GM12878 (cell line): ENCODE measurements at regions not wholly inside any gene's neighbourhood (a gene's known extent, or its start where the extent isn't known, plus 50 kb on each side); places are given as distances from the start of the nearest gene placed in this dataset.
A peak's percentile ranks its signal among the peaks of the same experiment; 100 is the strongest.

Source experiments
- CBFB ChIP-seq: IDR thresholded peaks from 2 replicates; pipeline ENCODE4 v1.6.1; 2016; ENCODE audit warnings: antibody characterized with exemption, low read depth
- E2F4 ChIP-seq: IDR thresholded peaks from 2 replicates; pipeline ENCODE4 v1.6.1; 2012; ENCODE audit warnings: low read depth, low read length, improper control_type of control experiment
- HCFC1 ChIP-seq: fragments of 150-350 bp; IDR thresholded peaks from 2 replicates; pipeline ENCODE4 v1.6.1; 2014; ENCODE audit warnings: low read length
- IKZF2 ChIP-seq, 2 experiments: fragments of 450-650 bp; IDR thresholded peaks; 2 replicates each; pipeline ENCODE4 v1.6.1; 2017; ENCODE audit warnings: mild to moderate bottlenecking in 2 of 2, moderate library complexity in 2 of 2
- MEF2B ChIP-seq: fragments of 450-650 bp; IDR thresholded peaks from 2 replicates; pipeline ENCODE4 v1.6.1; 2018; ENCODE audit warnings: mild to moderate bottlenecking, moderate library complexity; ENCODE audit not compliant: partially characterized antibody, poor library complexity, severe bottlenecking
- MXI1 ChIP-seq: fragments of 150-350 bp; IDR thresholded peaks from 2 replicates; pipeline ENCODE4 v1.6.1; 2011; ENCODE audit warnings: low read depth, mild to moderate bottlenecking, inconsistent platforms, low read length, improper control_type of control experiment
- NR2C2 ChIP-seq: IDR thresholded peaks from 2 replicates; pipeline ENCODE4 v1.6.1; 2011; ENCODE audit warnings: borderline replicate concordance, low read depth; ENCODE audit not compliant: control insufficient read depth, insufficient read length
- NRF1 ChIP-seq: conservative IDR thresholded peaks from 2 replicates; pipeline ENCODE4 v1.6.1; 2011; ENCODE audit warnings: mild to moderate bottlenecking, low read depth, low read length, improper control_type of control experiment
- POLR2AphosphoS5 ChIP-seq: IDR thresholded peaks from 2 replicates; pipeline ENCODE4 v1.6.1; 2011; ENCODE audit warnings: mild to moderate bottlenecking, low read length, inconsistent platforms
- RELB ChIP-seq: fragments of 450-650 bp; IDR thresholded peaks from 2 replicates; pipeline ENCODE4 v1.6.1; 2017; ENCODE audit warnings: low read depth, mild to moderate bottlenecking, moderate library complexity
- YBX1 ChIP-seq: fragments of 450-650 bp; IDR thresholded peaks from 2 replicates; pipeline ENCODE4 v1.6.1; 2016; ENCODE audit warnings: antibody characterized with exemption
- ZBED1 ChIP-seq: IDR thresholded peaks from 2 replicates; pipeline ENCODE4 v1.6.1; 2016; ENCODE audit warnings: borderline replicate concordance
- ZNF384 ChIP-seq: IDR thresholded peaks from 2 replicates; pipeline ENCODE4 v1.6.1; 2012; ENCODE audit warnings: low read depth, mild to moderate bottlenecking, low read length, improper control_type of control experiment, borderline replicate concordance
- ZNF687 ChIP-seq: fragments of 450-650 bp; IDR thresholded peaks from 2 replicates; pipeline ENCODE4 v1.6.1; 2017; ENCODE audit warnings: mild to moderate bottlenecking, moderate library complexity
- TF ChIP-seq, protein P1 (sequence below): fragments of 450-650 bp; IDR thresholded peaks from 2 replicates; pipeline ENCODE4 v1.6.1; 2017; ENCODE audit warnings: mild to moderate bottlenecking, low read depth, inconsistent platforms; ENCODE audit not compliant: poor library complexity, severe bottlenecking
- TF ChIP-seq, protein P2 (sequence below): fragments of 450-650 bp; IDR thresholded peaks from 2 replicates; pipeline ENCODE4 v1.6.1; 2017; ENCODE audit warnings: mild to moderate bottlenecking
- TF ChIP-seq, protein P3 (sequence below): fragments of 450-650 bp; IDR thresholded peaks from 2 replicates; pipeline ENCODE4 v1.6.1; 2017; ENCODE audit warnings: antibody characterized with exemption, mild to moderate bottlenecking, moderate library complexity

- TF ChIP-seq ZNF687 (peak; percentile 49; the same call in 1 of the 2 replicates), POLR2AphosphoS5 (no peak), MXI1 (no peak), CBFB (no peak), NRF1 (no peak), NR2C2 (no peak), E2F4 (no peak), IKZF2 (IDR thresholded peaks at IDR 0.05) (peak; percentile 92 to 94), ZBED1 (no peak), YBX1 (no peak), RELB (peak; percentile 66), MEF2B (peak; percentile 74), HCFC1 (no peak), ZNF384 (no peak)
- TF ChIP-seq, protein P1, sequence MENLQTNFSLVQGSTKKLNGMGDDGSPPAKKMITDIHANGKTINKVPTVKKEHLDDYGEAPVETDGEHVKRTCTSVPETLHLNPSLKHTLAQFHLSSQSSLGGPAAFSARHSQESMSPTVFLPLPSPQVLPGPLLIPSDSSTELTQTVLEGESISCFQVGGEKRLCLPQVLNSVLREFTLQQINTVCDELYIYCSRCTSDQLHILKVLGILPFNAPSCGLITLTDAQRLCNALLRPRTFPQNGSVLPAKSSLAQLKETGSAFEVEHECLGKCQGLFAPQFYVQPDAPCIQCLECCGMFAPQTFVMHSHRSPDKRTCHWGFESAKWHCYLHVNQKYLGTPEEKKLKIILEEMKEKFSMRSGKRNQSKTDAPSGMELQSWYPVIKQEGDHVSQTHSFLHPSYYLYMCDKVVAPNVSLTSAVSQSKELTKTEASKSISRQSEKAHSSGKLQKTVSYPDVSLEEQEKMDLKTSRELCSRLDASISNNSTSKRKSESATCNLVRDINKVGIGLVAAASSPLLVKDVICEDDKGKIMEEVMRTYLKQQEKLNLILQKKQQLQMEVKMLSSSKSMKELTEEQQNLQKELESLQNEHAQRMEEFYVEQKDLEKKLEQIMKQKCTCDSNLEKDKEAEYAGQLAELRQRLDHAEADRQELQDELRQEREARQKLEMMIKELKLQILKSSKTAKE: peak; percentile 35
- TF ChIP-seq, protein P2, sequence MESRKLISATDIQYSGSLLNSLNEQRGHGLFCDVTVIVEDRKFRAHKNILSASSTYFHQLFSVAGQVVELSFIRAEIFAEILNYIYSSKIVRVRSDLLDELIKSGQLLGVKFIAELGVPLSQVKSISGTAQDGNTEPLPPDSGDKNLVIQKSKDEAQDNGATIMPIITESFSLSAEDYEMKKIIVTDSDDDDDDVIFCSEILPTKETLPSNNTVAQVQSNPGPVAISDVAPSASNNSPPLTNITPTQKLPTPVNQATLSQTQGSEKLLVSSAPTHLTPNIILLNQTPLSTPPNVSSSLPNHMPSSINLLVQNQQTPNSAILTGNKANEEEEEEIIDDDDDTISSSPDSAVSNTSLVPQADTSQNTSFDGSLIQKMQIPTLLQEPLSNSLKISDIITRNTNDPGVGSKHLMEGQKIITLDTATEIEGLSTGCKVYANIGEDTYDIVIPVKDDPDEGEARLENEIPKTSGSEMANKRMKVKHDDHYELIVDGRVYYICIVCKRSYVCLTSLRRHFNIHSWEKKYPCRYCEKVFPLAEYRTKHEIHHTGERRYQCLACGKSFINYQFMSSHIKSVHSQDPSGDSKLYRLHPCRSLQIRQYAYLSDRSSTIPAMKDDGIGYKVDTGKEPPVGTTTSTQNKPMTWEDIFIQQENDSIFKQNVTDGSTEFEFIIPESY: no peak
- TF ChIP-seq, protein P3, sequence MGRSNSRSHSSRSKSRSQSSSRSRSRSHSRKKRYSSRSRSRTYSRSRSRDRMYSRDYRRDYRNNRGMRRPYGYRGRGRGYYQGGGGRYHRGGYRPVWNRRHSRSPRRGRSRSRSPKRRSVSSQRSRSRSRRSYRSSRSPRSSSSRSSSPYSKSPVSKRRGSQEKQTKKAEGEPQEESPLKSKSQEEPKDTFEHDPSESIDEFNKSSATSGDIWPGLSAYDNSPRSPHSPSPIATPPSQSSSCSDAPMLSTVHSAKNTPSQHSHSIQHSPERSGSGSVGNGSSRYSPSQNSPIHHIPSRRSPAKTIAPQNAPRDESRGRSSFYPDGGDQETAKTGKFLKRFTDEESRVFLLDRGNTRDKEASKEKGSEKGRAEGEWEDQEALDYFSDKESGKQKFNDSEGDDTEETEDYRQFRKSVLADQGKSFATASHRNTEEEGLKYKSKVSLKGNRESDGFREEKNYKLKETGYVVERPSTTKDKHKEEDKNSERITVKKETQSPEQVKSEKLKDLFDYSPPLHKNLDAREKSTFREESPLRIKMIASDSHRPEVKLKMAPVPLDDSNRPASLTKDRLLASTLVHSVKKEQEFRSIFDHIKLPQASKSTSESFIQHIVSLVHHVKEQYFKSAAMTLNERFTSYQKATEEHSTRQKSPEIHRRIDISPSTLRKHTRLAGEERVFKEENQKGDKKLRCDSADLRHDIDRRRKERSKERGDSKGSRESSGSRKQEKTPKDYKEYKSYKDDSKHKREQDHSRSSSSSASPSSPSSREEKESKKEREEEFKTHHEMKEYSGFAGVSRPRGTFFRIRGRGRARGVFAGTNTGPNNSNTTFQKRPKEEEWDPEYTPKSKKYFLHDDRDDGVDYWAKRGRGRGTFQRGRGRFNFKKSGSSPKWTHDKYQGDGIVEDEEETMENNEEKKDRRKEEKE: no peak
Observed at GRCh38 chr4:123649250-123649644, 252.7 kb downstream of the SPRY1 start (continued).
